Duodenal mucosa (tissue), 2 donors: ENCODE measurements at regions not wholly inside any gene's neighbourhood (a gene's known extent, or its start where the extent isn't known, plus 50 kb on each side); places are given as distances from the start of the nearest gene placed in this dataset.

Experiments
- H3K27ac ChIP-seq: one replicate; pipeline ENCODE4 v1.7.0; 2013; ENCODE audit warnings: low read depth, low read length
- H3K27me3 ChIP-seq, 2 donors: one replicate each; pipeline ENCODE4 v1.7.0; 2013; ENCODE audit warnings: low read length in 2 of 2, control low read depth in 1 of 2; ENCODE audit not compliant: insufficient read depth in 2 of 2, control insufficient read depth in 1 of 2
- H3K36me3 ChIP-seq, 2 donors: one replicate each; pipeline ENCODE4 v1.7.0; 2013; ENCODE audit warnings: low read length in 2 of 2, control low read depth in 1 of 2; ENCODE audit not compliant: insufficient read depth in 2 of 2, control insufficient read depth in 1 of 2
- H3K4me1 ChIP-seq, 2 donors: one replicate each; pipeline ENCODE4 v1.7.0; 2013; ENCODE audit warnings: low read length in 2 of 2, control low read depth in 1 of 2; ENCODE audit not compliant: insufficient read depth in 2 of 2, control insufficient read depth in 1 of 2
- H3K4me3 ChIP-seq, 2 donors: one replicate each; pipeline ENCODE4 v1.7.0; 2013; ENCODE audit warnings: low read length in 2 of 2, low read depth in 1 of 2
- H3K9ac ChIP-seq, 2 donors: one replicate each; pipeline ENCODE4 v1.7.0; 2013; ENCODE audit warnings: low read length in 2 of 2, low read depth in 1 of 2
- H3K9me3 ChIP-seq, 2 donors: one replicate each; pipeline ENCODE4 v1.7.0; 2013; ENCODE audit warnings: low read length in 2 of 2, control low read depth in 1 of 2; ENCODE audit not compliant: control insufficient read depth in 1 of 2

DNA sequence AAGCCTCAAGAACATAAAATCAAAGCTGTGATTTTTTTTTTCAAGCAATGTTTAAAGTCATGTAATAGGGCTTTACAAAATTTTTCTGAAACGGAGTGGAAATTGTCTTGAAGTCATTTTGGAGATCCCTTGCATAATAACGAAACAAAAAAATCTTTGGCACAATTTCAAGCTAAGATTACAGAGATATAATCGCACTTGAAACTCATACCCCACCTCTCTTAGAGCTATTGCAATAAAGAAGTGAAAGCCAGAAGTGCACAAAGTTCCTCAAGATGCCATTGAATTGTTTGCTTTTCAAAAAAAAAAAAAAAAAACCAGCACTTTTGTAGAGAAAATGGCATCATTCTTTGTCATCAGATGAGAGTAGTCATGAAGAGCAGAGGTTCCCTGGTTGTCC lies 152.3 kb downstream of the PAX3 start:
- no peaks in the 10 kb centered on the region for H3K27me3 ChIP-seq
- H3K36me3 ChIP-seq, result no peaks in the 10 kb centered on the region
- H3K4me1 ChIP-seq, result no peaks in the 10 kb centered on the region
- no peak overlapping the region for H3K4me3 ChIP-seq
- H3K9me3 ChIP-seq, result no peaks in the 10 kb centered on the region
- H3K27ac ChIP-seq, result no peak overlapping the region
- H3K9ac ChIP-seq, result no peak overlapping the region

DNA sequence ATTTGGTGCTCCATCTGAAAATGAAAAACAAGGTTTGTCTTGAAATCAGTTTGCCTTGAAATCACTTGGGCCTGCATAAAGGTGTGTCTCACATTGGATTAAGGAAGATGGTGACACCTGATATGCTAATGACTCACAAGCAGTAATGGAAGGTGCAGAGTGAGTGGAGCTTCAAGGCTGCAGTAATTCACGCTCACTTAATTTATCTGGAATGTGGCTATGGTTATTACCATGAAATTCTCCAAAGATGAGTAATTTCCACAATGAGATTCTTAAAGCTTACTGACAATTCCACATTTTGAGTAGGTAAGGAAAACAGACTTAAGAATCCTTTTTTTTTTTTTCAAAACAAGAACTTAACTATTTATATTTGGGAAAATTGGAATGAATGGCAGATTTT lies 156.8 kb downstream of the PAX3 start:
- Histone ChIP-seq H3K27ac (no peak overlapping the region), H3K9ac (no peak overlapping the region), H3K9me3 (no peaks in the 10 kb centered on the region), H3K36me3 (no peaks in the 10 kb centered on the region), H3K4me1 (no peaks in the 10 kb centered on the region), H3K27me3 (no peaks in the 10 kb centered on the region), H3K4me3 (no peak overlapping the region)

DNA sequence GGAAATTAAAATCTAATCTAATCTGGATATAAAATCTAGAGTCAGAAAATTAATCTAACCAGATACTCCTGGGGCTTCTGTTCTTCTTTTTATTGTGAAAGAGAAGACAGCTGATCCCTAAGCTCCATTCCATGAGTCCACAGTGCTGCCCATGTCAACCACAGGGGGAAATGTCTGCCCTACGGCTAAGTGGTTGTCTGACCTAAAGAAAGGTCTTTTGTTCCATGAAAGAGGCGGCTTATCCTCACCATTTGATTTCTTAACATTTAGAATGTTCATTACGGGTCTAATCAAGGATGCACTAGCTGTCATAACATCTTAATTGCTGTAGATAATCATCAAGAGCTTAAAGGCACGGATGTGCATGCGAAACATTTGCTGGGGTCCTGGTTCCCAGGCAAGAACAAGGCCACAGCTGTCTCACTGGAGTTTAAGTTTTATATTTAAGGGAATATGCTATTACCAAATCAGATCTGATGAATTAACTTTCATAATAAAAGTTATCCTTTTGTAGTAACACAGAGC lies 162.6 kb downstream of the PAX3 start:
- no peak overlapping the region for H3K9ac ChIP-seq
- H3K36me3 ChIP-seq, result no peaks in the 10 kb centered on the region
- no peaks in the 10 kb centered on the region for H3K27me3 ChIP-seq

DNA sequence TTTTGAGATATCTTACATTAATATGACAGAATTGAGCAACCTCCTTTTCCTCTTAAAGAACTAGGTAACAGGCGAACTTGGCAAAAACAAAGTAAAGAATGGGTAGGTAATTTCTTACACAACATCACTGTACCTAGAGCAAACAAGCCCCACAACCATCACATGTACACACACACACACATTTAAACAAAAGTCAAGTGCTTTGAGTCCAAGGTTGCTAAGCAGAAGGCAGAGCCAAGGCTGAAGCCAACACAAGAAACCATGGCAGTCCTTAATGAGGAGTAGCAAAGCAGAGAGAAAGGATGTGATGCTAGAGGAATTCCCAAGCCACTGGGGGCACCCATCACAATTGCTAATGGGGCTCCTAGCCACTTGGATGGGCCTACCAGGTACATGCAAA lies 164.1 kb downstream of the PAX3 start:
- H3K27me3 ChIP-seq, result no peaks in the 10 kb centered on the region
- no peaks in the 10 kb centered on the region for H3K4me1 ChIP-seq
- H3K36me3 ChIP-seq, result no peaks in the 10 kb centered on the region
- no peak overlapping the region for H3K9ac ChIP-seq
- no peak overlapping the region for H3K4me3 ChIP-seq
- H3K27ac ChIP-seq, result no peak overlapping the region
- no peaks in the 10 kb centered on the region for H3K9me3 ChIP-seq

More for the DNA sequence above, 162.6 kb downstream of the PAX3 start:
- no peaks in the 10 kb centered on the region for H3K4me1 ChIP-seq
- H3K4me3 ChIP-seq, result no peak overlapping the region
- H3K27ac ChIP-seq, result no peak overlapping the region
- no peaks in the 10 kb centered on the region for H3K9me3 ChIP-seq

DNA sequence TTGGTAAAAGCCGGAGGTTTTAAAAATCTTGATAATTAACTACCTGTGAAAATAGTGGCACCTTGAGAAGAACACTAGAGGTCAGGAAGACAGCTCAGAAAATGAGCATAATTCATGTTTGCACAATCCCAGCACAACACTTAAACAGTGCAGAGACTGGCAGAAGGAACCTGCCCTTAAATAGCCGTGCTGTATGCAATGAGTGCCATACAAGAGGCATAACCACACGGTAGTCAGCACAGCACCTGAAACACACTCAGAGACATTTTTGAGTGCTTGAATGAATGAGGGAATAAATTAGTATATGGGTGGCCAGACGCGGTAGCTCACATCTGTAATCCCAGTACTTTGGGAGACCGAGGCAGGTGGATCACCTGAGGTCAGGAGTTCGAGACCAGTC lies 164.9 kb downstream of the PAX3 start:
- H3K36me3 ChIP-seq, result no peaks in the 10 kb centered on the region
- no peak overlapping the region for H3K27ac ChIP-seq
- no peak overlapping the region for H3K4me3 ChIP-seq
- H3K27me3 ChIP-seq, result no peaks in the 10 kb centered on the region
- H3K9me3 ChIP-seq, result no peaks in the 10 kb centered on the region
- no peaks in the 10 kb centered on the region for H3K4me1 ChIP-seq
- H3K9ac ChIP-seq, result no peak overlapping the region

DNA sequence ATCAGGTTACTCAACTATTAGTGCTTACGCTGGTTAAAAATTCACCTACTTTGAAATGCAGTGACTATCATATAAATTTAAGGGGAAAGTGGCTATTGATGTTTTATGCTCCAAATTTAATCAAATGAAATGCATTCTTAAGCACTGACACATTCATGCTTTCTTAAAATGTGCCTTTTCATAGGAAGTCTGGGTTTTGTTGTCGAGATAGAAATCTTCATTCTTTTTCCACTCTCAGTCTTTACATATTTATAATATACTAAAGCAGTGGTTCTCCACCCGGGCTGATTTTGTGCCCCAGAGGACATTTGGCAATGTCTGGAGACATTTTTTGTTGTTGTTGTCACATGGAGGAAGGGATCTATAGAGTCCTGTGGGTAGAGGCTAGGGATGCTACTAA lies 167.9 kb downstream of the PAX3 start:
- Histone ChIP-seq H3K9ac (no peak overlapping the region), H3K4me3 (no peak overlapping the region), H3K27ac (no peak overlapping the region), H3K4me1 (no peaks in the 10 kb centered on the region), H3K27me3 (no peaks in the 10 kb centered on the region), H3K9me3 (no peaks in the 10 kb centered on the region), H3K36me3 (no peaks in the 10 kb centered on the region)

DNA sequence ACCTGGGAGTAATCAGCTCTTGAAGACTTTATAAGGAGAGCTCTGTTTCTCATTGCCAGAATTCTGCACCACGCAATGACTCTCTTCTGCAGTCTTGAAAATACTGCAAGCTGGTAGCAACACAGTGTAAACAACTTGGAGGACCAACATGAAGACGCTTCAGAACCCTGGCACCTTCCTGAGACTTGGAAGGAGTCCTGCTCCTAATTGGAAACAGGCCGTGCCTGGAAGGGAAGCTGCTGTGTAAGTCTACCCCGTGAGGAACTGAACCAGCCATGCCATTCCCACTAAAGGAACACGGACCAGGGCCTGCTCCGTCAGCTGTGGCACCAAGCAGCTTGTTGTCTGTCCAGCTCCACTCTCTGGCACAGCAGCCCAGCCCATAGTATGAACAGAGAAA lies 171.1 kb downstream of the PAX3 start:
- no peaks in the 10 kb centered on the region for H3K9me3 ChIP-seq
- H3K9ac ChIP-seq, result no peak overlapping the region
- H3K4me1 ChIP-seq, result no peaks in the 10 kb centered on the region
- H3K27me3 ChIP-seq, result no peaks in the 10 kb centered on the region
- no peaks in the 10 kb centered on the region for H3K36me3 ChIP-seq
- no peak overlapping the region for H3K27ac ChIP-seq
- H3K4me3 ChIP-seq, result no peak overlapping the region

DNA sequence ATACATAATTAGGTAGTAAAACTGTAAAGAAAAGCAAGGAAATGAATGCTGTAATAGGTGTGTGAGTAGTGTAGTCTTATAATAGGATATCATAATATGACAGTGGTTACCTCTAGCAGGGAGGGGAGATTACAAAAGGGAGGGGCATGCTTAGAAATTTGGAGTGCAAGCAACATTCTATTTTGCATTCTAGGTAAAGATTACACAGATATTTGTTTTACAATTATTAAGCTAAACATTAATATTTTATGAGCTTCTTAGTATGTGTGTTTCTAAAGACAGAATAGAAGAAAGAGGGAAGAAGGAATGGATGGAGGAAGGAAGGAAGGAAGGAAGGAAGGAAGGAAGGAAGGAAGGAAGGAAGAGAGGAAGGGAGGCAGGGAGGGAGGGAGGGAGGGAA lies 177.9 kb downstream of the PAX3 start:
- Histone ChIP-seq H3K36me3 (no peaks in the 10 kb centered on the region), H3K27me3 (no peaks in the 10 kb centered on the region), H3K4me3 (no peak overlapping the region), H3K9ac (no peak overlapping the region), H3K4me1 (no peaks in the 10 kb centered on the region), H3K27ac (no peak overlapping the region), H3K9me3 (no peaks in the 10 kb centered on the region)

DNA sequence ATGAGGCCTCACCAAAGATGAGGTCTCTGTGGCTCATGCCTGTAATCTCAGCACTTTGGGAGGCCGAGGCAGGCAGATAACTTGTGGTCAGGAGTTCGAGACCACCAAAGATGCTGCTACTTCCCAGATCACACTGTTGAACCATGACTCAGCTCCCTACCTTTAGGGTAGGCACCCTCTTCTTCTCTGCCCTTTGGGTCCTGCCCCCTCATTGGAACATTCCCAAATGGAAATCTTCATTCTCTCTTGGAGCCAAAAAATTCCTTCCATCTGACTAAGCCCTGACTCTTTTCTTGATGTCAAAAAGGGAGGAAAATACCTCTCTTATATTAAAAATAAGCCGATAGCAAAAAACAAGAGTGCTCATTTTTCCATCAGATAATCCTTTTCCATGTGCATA lies 183.5 kb downstream of the PAX3 start:
- no peaks in the 10 kb centered on the region for H3K27me3 ChIP-seq
- no peak overlapping the region for H3K9ac ChIP-seq
- no peaks in the 10 kb centered on the region for H3K9me3 ChIP-seq
- H3K27ac ChIP-seq, result no peak overlapping the region
- no peaks in the 10 kb centered on the region for H3K36me3 ChIP-seq
- H3K4me1 ChIP-seq, result no peaks in the 10 kb centered on the region
- no peak overlapping the region for H3K4me3 ChIP-seq

DNA sequence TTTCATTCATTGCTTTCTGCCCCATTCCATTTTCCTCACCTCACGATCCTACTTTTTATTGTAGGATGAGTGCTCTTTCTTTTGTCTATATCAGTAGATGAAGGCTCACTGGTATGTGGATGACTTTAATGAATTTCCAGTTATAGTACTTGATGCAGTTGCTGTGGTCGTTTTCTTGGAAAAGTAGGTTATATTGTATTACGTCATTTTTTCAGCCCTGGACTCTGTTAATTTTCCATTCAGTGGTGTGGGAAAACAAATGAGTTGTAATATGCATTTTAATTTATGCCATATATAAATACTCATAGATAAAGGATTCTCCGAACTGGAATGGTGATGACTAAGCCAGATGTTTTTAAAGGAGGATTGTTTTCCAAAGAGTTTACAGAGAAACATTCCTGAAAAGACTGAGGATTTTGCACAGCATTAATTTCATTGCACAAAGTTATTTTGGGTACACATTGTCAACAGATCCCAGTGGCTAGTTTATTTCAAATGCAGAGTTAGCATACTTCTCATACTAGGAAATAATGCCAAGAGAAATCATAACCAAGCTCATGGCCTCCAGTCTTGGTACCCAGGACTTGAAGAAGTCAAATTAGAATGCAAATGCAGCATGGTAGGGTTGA lies 189.7 kb downstream of the PAX3 start:
- Histone ChIP-seq H3K9ac (no peak overlapping the region), H3K27ac (no peak overlapping the region), H3K9me3 (no peaks in the 10 kb centered on the region), H3K36me3 (no peaks in the 10 kb centered on the region), H3K4me1 (no peaks in the 10 kb centered on the region), H3K27me3 (no peaks in the 10 kb centered on the region), H3K4me3 (no peak overlapping the region)

DNA sequence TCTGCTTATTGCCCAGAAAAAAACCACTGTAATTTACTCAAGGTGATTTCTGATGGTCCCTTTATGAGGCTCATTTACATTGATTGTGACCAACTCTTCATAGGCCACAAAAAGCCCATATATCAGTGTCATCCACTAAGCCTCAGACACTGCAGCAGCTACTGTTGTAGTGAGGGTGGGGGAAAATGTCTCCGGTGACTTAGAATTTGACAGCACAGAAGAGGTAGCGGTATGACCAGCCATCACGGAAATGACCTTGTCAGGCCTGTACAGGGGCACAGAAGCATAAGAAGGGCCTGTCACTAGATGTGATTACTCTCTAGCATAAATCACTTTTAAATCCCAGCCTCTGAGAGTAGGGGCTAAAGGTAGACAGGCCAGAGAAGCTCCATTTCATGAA lies 190.3 kb downstream of the PAX3 start:
- H3K4me3 ChIP-seq, result no peak overlapping the region
- H3K4me1 ChIP-seq, result no peaks in the 10 kb centered on the region

More for the DNA sequence above, 190.3 kb downstream of the PAX3 start:
- Histone ChIP-seq H3K9me3 (no peaks in the 10 kb centered on the region), H3K27me3 (no peaks in the 10 kb centered on the region), H3K27ac (no peak overlapping the region), H3K36me3 (no peaks in the 10 kb centered on the region), H3K9ac (no peak overlapping the region)
